HL-60 (cell line): ENCODE measurements at regions not wholly inside any gene's neighbourhood (a gene's known extent, or its start where the extent isn't known, plus 50 kb on each side); places are given as distances from the start of the nearest gene placed in this dataset.

Source experiments
- DNase-seq, 2 experiments: peaks; one replicate each; pipeline ENCODE4 v3.0.0-alpha.2; 2010 to 2020; ENCODE audit warnings: low read depth in 1 of 2, low spot score in 1 of 2
- H3K27ac ChIP-seq: fragments of 250-450 bp; sonication (Bioruptor Pico); replicated peaks from 2 replicates; pipeline ENCODE4 v1.5.1; 2020; ENCODE audit warnings: mild to moderate bottlenecking, moderate library complexity
- H3K27me3 ChIP-seq: fragments of 250-450 bp; sonication (Bioruptor Pico); 2 replicates; pipeline ENCODE4 v1.5.1; 2021; ENCODE audit warnings: mild to moderate bottlenecking, moderate library complexity; ENCODE audit not compliant: insufficient read depth, poor library complexity, severe bottlenecking
- H3K4me3 ChIP-seq: replicated peaks from 2 replicates; pipeline ENCODE4 v1.5.1; 2011; ENCODE audit warnings: mild to moderate bottlenecking, control low read depth, low read length; ENCODE audit not compliant: insufficient read depth
- CTCF ChIP-seq: IDR thresholded peaks from one replicate; pipeline ENCODE4 v1.5.1; 2011; ENCODE audit warnings: low read length, control low read depth, inconsistent platforms; ENCODE audit not compliant: insufficient read depth
- GABPA ChIP-seq: IDR thresholded peaks from 2 replicates; pipeline ENCODE4 v1.6.1; 2012; ENCODE audit warnings: low read depth
- POLR2AphosphoS5 ChIP-seq: IDR thresholded peaks from 2 replicates; pipeline ENCODE4 v1.6.1; 2012; ENCODE audit warnings: low read depth
- SPI1 ChIP-seq: IDR thresholded peaks from 2 replicates; pipeline ENCODE4 v1.6.1; 2012; ENCODE audit warnings: low read depth, mild to moderate bottlenecking, borderline replicate concordance
- TF ChIP-seq, protein P1 (sequence below): IDR thresholded peaks from 2 replicates; pipeline ENCODE4 v1.6.1; 2012; ENCODE audit warnings: low read depth; ENCODE audit not compliant: insufficient replicate concordance

DNA sequence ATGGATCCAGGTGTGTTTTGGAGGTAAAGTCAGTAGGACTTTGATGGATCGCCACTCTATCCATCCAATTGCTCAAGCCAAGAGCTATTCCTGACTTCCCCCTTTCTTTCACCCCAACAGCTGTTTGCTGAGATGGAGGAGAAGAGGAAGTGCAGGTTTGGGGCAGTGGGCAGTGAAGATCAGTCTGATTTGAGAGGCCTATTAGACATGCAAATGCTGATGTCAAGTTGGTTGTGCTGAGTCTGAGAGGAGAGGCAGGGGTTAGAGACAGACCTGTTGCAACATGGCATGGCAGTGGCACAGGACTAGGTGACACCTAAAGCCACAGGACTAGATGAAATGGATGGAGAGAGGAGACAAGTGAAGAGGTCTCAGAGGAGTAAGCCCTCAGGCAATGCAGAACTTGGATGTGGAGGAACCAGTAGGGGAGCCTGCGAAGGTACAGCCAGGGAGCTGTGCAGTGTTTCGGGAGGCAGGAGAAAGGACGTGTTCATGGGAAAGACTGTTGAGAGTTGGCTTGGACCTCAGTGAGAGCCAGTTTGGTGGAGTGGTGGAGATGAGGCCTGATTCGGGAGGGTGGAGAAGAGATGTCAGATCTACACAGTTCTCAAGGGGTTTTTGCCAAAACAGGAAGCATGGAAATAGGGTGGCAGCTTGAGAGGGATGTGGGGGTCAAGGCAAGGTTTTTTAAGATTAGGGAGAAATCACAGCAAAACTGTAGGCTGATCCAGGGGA lies 175.0 kb downstream of the MACROH2A1 start:
- TF ChIP-seq SPI1 (peak; percentile 96), POLR2AphosphoS5 (no peak)
- peak in 1 of 2 experiments; percentile 55 for DNase-seq

DNA sequence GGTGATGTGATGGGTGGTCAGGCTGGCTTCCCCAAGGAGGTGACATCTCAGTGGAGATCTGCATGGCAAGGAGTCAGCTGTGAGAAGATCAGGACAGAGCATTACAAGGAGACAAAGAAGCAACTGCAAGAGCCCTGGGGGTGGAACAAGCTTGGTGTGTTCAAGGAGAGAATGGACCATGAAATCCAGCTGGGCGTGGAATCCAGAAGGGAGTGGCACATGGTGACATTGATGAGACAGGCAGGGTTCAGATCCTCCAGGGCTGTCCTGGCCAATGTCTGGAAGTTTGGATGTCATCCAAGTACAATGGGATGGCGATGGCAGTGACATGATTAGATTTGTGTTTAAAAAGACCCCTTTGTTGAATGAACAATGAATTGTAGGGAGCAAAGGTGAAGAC lies 175.6 kb downstream of the MACROH2A1 start:
- H3K27ac ChIP-seq, result no peak overlapping the region
- no peaks in the 10 kb centered on the region for H3K27me3 ChIP-seq
- TF ChIP-seq CTCF (no peak), SPI1 (no peak), GABPA (no peak), POLR2AphosphoS5 (no peak)
- TF ChIP-seq, protein P1, sequence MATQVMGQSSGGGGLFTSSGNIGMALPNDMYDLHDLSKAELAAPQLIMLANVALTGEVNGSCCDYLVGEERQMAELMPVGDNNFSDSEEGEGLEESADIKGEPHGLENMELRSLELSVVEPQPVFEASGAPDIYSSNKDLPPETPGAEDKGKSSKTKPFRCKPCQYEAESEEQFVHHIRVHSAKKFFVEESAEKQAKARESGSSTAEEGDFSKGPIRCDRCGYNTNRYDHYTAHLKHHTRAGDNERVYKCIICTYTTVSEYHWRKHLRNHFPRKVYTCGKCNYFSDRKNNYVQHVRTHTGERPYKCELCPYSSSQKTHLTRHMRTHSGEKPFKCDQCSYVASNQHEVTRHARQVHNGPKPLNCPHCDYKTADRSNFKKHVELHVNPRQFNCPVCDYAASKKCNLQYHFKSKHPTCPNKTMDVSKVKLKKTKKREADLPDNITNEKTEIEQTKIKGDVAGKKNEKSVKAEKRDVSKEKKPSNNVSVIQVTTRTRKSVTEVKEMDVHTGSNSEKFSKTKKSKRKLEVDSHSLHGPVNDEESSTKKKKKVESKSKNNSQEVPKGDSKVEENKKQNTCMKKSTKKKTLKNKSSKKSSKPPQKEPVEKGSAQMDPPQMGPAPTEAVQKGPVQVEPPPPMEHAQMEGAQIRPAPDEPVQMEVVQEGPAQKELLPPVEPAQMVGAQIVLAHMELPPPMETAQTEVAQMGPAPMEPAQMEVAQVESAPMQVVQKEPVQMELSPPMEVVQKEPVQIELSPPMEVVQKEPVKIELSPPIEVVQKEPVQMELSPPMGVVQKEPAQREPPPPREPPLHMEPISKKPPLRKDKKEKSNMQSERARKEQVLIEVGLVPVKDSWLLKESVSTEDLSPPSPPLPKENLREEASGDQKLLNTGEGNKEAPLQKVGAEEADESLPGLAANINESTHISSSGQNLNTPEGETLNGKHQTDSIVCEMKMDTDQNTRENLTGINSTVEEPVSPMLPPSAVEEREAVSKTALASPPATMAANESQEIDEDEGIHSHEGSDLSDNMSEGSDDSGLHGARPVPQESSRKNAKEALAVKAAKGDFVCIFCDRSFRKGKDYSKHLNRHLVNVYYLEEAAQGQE, result no peak
- DNase-seq, result no peak
- H3K4me3 ChIP-seq, result no peak overlapping the region

More for the DNA sequence above, 175.0 kb downstream of the MACROH2A1 start:
- Histone ChIP-seq H3K27me3 (no peaks in the 10 kb centered on the region), H3K4me3 (no peak overlapping the region), H3K27ac (no peak overlapping the region)

GRCh38 chr5:135222771-135223170 lies 176.3 kb downstream of the MACROH2A1 start:
- Histone ChIP-seq H3K27ac (no peak overlapping the region), H3K4me3 (no peak overlapping the region), H3K27me3 (no peaks in the 10 kb centered on the region)
- DNase-seq, result no peak
- TF ChIP-seq, protein P1, result no peak
- no peak for TF ChIP-seq SPI1
- no peak for TF ChIP-seq GABPA
- no peak for TF ChIP-seq POLR2AphosphoS5
- TF ChIP-seq CTCF, result no peak

GRCh38 chr5:135222171-135222681 lies 176.8 kb downstream of the MACROH2A1 start:
- H3K27me3 ChIP-seq, result no peaks in the 10 kb centered on the region
- no peak overlapping the region for H3K27ac ChIP-seq
- DNase-seq, result no peak
- H3K4me3 ChIP-seq, result no peak overlapping the region
- TF ChIP-seq POLR2AphosphoS5 (no peak), CTCF (no peak), GABPA (no peak), SPI1 (no peak)
- TF ChIP-seq, protein P1, result no peak
